Activated CD4-positive, alpha-beta T cell treated with anti-CD3 and anti-CD28 coated beads for 36 hours (primary cell): ENCODE measurements at regions not wholly inside any gene's neighbourhood (a gene's known extent, or its start where the extent isn't known, plus 50 kb on each side); places are given as distances from the start of the nearest gene placed in this dataset.
"Not testable (repeated sequence)": the region's sequence is repeated elsewhere in the genome, so short reads cannot be mapped to it uniquely, and the experiment has no call there.

ENCODE experiments used
- ATAC-seq: fragments of 200-7000 bp; cut with Tn5 transposase; one replicate; pipeline ENCODE4 v1.10.0; 2021; ENCODE audit warnings: mild to moderate bottlenecking, moderate library complexity
- CTCF ChIA-PET: fragments of 350-600 bp; sonication (Branson Sonifier 250); formaldehyde crosslinking; loops from one replicate; lab custom pipeline; 2021; ENCODE audit warnings: antibody characterized with exemption; lab: Charles Lee
- POLR2A ChIA-PET: fragments of 350-600 bp; sonication (Branson Sonifier 250); formaldehyde crosslinking; loops from one replicate; lab custom pipeline; 2021; ENCODE audit warnings: antibody characterized with exemption, inconsistent platforms; lab: Charles Lee
- DNase-seq: peaks from one replicate; pipeline ENCODE4 v3.0.0-alpha.2; 2020
- H3K27ac Mint-ChIP-seq: one replicate; pipeline ENCODE4 v1.8.0; 2021; ENCODE audit warnings: mixed read lengths
- H3K27me3 Mint-ChIP-seq: one replicate; pipeline ENCODE4 v1.8.0; 2021; ENCODE audit warnings: mixed read lengths
- H3K36me3 Mint-ChIP-seq: one replicate; pipeline ENCODE4 v1.8.0; 2021; ENCODE audit warnings: low read depth, mixed read lengths
- H3K4me1 Mint-ChIP-seq: one replicate; pipeline ENCODE4 v1.8.0; 2021; ENCODE audit warnings: mixed read lengths
- H3K4me3 Mint-ChIP-seq: one replicate; pipeline ENCODE4 v1.8.0; 2021; ENCODE audit warnings: mild to moderate bottlenecking, moderate library complexity, mixed read lengths
- H3K9me3 Mint-ChIP-seq: one replicate; pipeline ENCODE4 v1.8.0; 2021; ENCODE audit warnings: low read depth, mixed read lengths
- intact Hi-C, 2 experiments: fragments of 100-400 bp; cut with DNase I in 1 of 2; cut with micrococcal nuclease in 1 of 2; formaldehyde crosslinking; loops; one replicate each; pipeline versions ENCODE4 v1.14.2 to v1.15.1; 2022 to 2024; cut with DNase I, micrococcal nuclease

DNA sequence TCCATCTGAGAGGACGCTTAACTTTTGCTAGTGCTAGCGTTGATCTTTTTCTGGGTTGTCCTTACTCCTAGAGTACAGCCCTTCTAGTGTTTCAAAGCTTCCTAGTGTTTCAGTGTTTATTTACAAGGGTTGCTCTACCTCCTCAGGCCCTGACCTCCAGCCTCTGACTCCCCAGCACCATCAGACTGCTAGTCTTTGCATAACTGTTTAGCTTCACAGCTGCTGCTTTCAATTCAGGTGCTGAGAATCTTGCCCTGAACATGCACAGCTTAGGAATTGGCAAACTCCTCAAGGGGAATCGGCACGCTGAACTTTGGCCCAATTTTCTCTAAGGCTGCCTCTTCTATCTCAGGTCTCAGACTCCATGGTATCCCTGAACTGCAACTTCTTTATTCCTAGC is 52.9 kb downstream of the OR52B4 start:
- DNase-seq, CTCF ChIA-PET, H3K9me3 Mint-ChIP-seq, H3K36me3 Mint-ChIP-seq, H3K4me1 Mint-ChIP-seq, ATAC-seq, POLR2A ChIA-PET, H3K27ac Mint-ChIP-seq, H3K27me3 Mint-ChIP-seq, intact Hi-C loops, H3K4me3 Mint-ChIP-seq: not testable (repeated sequence)

DNA sequence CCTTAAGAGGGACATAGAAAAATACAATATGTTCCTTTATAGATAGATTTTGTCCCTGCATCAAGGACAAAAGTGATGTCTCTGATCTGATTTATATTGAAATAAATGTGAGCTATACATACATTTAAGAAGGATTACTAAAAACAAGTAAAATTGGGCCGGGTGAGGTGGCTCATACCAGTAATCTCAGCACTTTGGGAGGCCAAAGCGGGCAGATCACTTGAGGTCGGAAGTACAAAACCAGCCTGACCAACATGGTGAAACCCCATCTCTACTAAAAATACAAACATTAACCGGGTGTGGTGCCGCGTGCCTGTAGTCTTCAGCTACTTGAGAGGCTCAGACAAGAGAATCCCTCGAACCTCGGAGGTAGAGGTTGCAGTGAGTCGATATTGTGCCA is 91.0 kb downstream of the OR52B4 start:
- H3K9me3 Mint-ChIP-seq, H3K4me3 Mint-ChIP-seq, H3K36me3 Mint-ChIP-seq, CTCF ChIA-PET, POLR2A ChIA-PET, H3K4me1 Mint-ChIP-seq, intact Hi-C loops, H3K27me3 Mint-ChIP-seq, H3K27ac Mint-ChIP-seq, DNase-seq, ATAC-seq: not testable (repeated sequence)

DNA sequence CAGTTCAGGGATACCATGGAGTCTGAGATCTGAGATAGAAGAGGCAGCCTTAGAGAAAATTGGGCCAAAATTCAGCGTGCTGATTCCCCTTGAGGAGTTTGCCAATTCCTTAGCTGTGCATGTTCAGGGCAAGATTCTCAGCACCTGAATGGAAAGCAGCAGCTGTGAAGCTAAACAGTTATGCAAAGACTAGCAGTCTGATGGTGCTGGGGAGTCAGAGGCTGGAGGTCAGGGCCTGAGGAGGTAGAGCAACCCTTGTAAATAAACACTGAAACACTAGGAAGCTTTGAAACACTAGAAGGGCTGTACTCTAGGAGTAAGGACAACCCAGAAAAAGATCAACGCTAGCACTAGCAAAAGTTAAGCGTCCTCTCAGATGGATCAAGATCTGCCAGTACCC is 117.1 kb downstream of the OR52B4 start:
- CTCF ChIA-PET, H3K36me3 Mint-ChIP-seq, DNase-seq, H3K4me1 Mint-ChIP-seq, H3K27me3 Mint-ChIP-seq, intact Hi-C loops, H3K4me3 Mint-ChIP-seq, ATAC-seq, POLR2A ChIA-PET, H3K27ac Mint-ChIP-seq, H3K9me3 Mint-ChIP-seq: not testable (repeated sequence)

DNA sequence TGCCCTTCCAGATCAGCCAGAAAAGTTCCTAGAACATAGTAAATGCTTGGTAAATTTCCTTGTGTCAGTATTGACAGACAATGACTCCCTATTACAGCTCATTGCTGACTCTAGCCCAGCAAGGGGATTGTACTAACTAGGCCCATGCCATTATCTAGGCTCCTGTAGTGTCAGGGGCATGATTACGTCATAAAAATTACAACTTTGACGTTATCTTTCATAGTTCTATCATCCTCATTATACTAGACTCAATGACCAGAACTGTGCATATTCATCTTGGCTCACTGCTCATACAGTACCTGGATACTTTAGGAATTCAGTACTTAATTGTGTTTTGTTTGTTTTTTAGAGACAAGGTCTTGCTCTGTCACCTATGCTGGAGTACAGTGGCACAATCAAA is 118.7 kb downstream of the OR52B4 start:
- H3K4me1 Mint-ChIP-seq, H3K9me3 Mint-ChIP-seq, H3K4me3 Mint-ChIP-seq, intact Hi-C loops, H3K27ac Mint-ChIP-seq, H3K36me3 Mint-ChIP-seq, DNase-seq, H3K27me3 Mint-ChIP-seq, CTCF ChIA-PET, POLR2A ChIA-PET, ATAC-seq: not testable (repeated sequence)

DNA sequence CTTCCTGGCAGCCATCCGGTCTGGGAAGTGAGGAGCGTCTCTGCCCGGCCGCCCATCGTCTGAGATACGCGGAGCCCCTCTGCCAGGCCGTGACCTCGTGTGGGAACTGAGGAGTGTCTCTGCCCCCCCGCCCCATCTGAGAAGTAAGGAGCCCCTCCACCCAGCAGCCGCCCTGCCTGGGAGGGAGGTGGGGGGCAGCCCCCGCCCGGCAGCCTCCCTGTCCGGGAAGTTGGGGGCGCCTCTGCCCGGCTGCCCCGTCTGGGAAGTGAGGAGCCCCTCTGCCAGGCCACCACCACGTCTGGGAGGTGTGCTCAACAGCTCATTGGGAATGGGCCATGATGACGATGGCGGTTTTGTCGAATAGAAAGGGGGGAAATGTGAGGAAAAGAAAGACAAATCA is 130.4 kb downstream of the OR52B4 start:
- H3K9me3 Mint-ChIP-seq, H3K4me3 Mint-ChIP-seq, H3K27ac Mint-ChIP-seq, intact Hi-C loops, H3K36me3 Mint-ChIP-seq, ATAC-seq, DNase-seq, CTCF ChIA-PET, H3K27me3 Mint-ChIP-seq, H3K4me1 Mint-ChIP-seq, POLR2A ChIA-PET: not testable (repeated sequence)

DNA sequence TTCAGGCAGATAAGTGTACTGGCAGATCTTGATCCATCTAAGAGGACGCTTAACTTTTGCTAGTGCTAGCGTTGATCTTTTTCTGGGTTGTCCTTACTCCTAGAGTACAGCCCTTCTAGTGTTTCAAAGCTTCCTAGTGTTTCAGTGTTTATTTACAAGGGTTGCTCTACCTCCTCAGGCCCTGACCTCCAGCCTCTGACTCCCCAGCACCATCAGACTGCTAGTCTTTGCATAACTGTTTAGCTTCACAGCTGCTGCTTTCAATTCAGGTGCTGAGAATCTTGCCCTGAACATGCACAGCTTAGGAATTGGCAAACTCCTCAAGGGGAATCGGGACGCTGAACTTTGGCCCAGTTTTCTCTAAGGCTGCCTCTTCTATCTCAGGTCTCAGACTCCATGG is 124.3 kb downstream of the RRM1 start:
- H3K9me3 Mint-ChIP-seq, intact Hi-C loops, H3K4me3 Mint-ChIP-seq, POLR2A ChIA-PET, ATAC-seq, CTCF ChIA-PET, H3K27me3 Mint-ChIP-seq, H3K27ac Mint-ChIP-seq, H3K36me3 Mint-ChIP-seq, H3K4me1 Mint-ChIP-seq, DNase-seq: not testable (repeated sequence)

DNA sequence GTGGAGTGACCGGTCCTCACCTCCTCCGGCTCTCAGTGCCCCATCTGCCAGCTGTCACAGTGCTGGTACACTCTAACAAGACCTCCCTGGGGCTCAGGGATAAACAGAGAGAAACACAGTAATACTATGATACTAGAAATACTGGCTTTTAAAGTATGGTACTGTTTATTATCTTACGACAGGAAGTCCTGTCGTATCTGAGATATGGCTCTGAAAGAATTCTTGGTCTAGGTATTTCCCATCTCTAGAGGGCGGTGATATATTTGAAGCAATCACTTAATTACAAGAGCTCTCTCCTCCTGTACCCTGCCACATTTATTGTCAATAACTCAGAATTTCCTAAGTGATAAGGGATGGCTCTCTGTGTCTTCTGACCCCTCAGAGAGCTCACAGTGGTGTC is 119.1 kb downstream of the RRM1 start:
- Mint-ChIP-seq H3K36me3 (no peaks in the 10 kb centered on the region), H3K4me3 (no peak overlapping the region), H3K4me1 (no peaks in the 10 kb centered on the region), H3K9me3 (no peaks in the 10 kb centered on the region), H3K27ac (no peak overlapping the region), H3K27me3 (peaks cover 16% of the 10 kb centered on the region)
- ChIA-PET CTCF (interaction anchor here (1.1 kb wide), 1 partner anchor 27 kb away, joined by 3 read pairs; no protein-coding TSS in a partner anchor), POLR2A (interaction anchor here (1.1 kb wide), 1 partner anchor 180 kb away, joined by 4 read pairs; the partner anchor contains the start of gene TRIM21)
- DNase-seq (no peak), ATAC-seq (no peak)
- intact Hi-C loops = no loop called here

DNA sequence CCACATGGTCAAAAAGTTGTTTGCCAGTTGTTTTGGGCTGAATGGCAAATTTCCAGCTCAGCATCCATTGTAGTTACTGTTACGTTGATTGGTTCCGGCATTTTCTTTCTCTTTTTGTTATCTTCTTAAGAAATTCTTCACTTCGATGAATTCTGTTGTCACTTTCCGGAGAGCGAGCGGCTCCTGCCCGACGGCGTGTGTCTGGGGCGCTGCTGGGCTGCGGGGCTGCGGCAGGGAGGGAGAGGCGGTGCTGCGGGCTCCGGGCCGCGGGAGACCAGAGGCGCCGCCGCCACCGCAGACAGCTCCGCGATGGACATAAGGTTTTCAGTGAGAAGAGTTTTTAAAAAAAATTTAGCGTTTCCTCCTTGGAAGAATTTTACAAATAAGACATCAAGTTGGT is 117.4 kb downstream of the RRM1 start:
- Mint-ChIP-seq H3K9me3 (no peaks in the 10 kb centered on the region), H3K4me3 (no peak overlapping the region), H3K27me3 (peaks cover 19% of the 10 kb centered on the region), H3K4me1 (no peaks in the 10 kb centered on the region), H3K36me3 (no peaks in the 10 kb centered on the region), H3K27ac (no peak overlapping the region)
- ChIA-PET POLR2A (no interaction called here), CTCF (no interaction called here)
- DNase-seq (no peak), ATAC-seq (no peak)
- intact Hi-C loops = no loop called here

DNA sequence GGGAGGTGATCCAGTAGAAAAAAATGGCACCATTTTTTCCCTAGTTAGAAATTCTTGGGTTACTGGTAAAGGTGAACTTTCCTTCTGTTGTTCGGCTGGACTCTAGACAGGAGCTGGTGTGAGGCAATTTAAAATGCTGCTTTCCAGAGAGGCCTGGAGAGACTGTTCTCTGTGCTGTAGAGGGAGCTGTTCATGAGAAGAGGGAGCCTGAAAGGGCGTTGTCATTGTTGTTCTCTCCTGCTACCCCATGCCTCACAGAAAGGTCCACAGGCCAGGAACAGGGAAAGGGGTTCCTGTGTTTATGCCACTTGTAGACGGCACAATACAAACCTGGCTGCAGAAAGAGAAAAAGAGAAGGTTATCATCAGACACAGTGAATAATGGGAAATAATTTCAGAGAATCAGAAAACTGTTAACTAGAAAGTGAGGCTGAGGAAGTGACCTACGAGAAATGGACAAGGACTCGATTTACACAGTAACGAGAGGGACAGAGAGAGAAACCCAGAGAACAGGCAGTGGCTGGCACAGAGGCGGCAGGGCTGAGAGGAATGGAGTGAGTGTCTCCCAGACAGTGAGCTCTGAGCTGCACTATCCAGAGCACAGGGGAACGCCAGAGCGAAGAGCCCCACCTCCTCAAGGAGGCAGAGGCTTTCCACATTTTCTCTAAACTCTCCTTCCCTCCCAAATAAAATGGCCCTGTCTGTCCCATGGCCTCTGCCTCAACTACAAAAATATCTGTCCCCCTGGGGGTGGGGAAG is 109.2 kb downstream of the RRM1 start:
- CTCF ChIA-PET = interaction anchor here (0.5 to 1.0 kb wide), 4 partner anchors 12 to 199 kb away, joined by 3 to 4 read pairs (median 3); no protein-coding TSS in a partner anchor
- H3K4me1 Mint-ChIP-seq = no peaks in the 10 kb centered on the region
- POLR2A ChIA-PET = no interaction called here
- ATAC-seq = no peak
- intact Hi-C loops = no loop called here
- no peak overlapping the region for H3K27ac Mint-ChIP-seq
- no peak overlapping the region for H3K4me3 Mint-ChIP-seq
- no peaks in the 10 kb centered on the region for H3K9me3 Mint-ChIP-seq
- peaks cover 7% of the 10 kb centered on the region for H3K27me3 Mint-ChIP-seq
- no peaks in the 10 kb centered on the region for H3K36me3 Mint-ChIP-seq
- no peak for DNase-seq

DNA sequence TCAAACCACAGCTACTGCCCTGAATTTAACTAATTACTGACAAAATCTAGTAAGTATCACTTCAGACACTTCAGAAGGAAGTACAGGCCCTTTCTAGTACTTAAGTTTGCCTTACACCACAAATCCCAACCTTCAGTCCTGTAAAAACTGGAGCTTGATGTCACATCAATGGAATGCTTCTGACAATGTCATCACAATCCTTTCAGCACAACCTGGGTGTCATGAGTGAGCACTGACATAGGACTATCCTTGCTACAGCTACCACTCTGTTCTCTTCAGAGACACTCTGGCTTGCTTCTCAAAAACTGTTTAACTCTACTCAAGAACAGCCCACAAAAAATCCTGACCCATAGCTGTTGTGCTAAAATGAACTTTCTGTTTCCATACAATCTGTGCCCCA is 108.2 kb downstream of the RRM1 start:
- no peak for ATAC-seq
- intact Hi-C loops = no loop called here
- no peaks in the 10 kb centered on the region for H3K4me1 Mint-ChIP-seq
- H3K27ac Mint-ChIP-seq = no peak overlapping the region
- H3K27me3 Mint-ChIP-seq = peaks cover 4% of the 10 kb centered on the region
- ChIA-PET POLR2A (no interaction called here), CTCF (interaction anchor here (1.0 to 1.9 kb wide), 3 partner anchors 11 to 19 kb away, joined by 4 to 7 read pairs (median 6); no protein-coding TSS in a partner anchor)
- H3K36me3 Mint-ChIP-seq = no peaks in the 10 kb centered on the region
- no peak overlapping the region for H3K4me3 Mint-ChIP-seq
- no peaks in the 10 kb centered on the region for H3K9me3 Mint-ChIP-seq
- DNase-seq = no peak

DNA sequence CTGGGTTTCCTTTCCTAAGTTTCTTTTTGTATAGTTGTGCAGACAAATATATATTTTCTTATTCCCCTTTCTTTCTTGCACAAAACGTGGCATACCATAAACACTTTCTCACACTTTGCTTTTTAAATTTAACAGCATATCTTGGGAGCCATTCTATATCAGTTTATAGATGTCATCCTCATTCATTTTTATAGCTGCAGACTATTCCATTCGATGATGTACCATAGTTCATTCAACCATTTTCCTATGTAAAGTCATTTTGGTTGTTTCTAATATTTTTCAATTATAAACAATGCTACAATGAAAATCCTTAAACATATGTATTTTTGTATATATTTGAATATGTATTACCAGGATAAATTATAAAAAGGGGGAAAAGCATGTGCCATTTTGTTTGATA is 102.5 kb downstream of the RRM1 start:
- POLR2A ChIA-PET = no interaction called here

DNA sequence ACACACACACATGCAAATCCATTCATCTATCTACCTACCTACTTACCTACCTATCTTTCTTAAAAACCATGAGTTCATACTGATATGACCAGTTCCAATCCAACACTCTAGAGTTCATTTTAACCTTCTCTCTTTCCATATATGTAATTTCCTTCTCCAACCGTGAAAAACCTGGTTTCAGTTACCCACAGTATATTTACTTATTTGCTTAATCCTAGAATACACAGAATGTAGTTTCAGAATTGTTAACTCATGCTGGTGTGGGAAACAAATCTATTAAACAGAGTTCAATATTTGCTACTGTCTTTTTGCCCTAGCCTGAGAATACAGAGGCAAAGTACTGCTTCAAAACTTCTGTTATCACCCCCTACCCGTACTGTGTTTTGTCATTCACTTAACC is 101.3 kb downstream of the RRM1 start:
- H3K4me1 Mint-ChIP-seq = no peaks in the 10 kb centered on the region
- no peaks in the 10 kb centered on the region for H3K9me3 Mint-ChIP-seq
- intact Hi-C loops = no loop called here
- no peak overlapping the region for H3K4me3 Mint-ChIP-seq
- ChIA-PET CTCF (no interaction called here), POLR2A (no interaction called here)
- H3K36me3 Mint-ChIP-seq = no peaks in the 10 kb centered on the region
- ATAC-seq (no peak), DNase-seq (no peak)
- no peak overlapping the region for H3K27ac Mint-ChIP-seq
- peaks cover 6% of the 10 kb centered on the region for H3K27me3 Mint-ChIP-seq

More for the DNA sequence above, 102.5 kb downstream of the RRM1 start:
- intact Hi-C loops = no loop called here
- no peak for ATAC-seq
- H3K27me3 Mint-ChIP-seq = peaks cover 6% of the 10 kb centered on the region
- H3K9me3 Mint-ChIP-seq = no peaks in the 10 kb centered on the region
- CTCF ChIA-PET = no interaction called here
- H3K4me3 Mint-ChIP-seq = no peak overlapping the region
- DNase-seq = no peak
- no peaks in the 10 kb centered on the region for H3K4me1 Mint-ChIP-seq
- H3K36me3 Mint-ChIP-seq = no peaks in the 10 kb centered on the region
- no peak overlapping the region for H3K27ac Mint-ChIP-seq
